ENCODE measurements at regions not wholly inside any gene's neighbourhood (a gene's known extent, or its start where the extent isn't known, plus 50 kb on each side); places are given as distances from the start of the nearest gene placed in this dataset.

DNA sequence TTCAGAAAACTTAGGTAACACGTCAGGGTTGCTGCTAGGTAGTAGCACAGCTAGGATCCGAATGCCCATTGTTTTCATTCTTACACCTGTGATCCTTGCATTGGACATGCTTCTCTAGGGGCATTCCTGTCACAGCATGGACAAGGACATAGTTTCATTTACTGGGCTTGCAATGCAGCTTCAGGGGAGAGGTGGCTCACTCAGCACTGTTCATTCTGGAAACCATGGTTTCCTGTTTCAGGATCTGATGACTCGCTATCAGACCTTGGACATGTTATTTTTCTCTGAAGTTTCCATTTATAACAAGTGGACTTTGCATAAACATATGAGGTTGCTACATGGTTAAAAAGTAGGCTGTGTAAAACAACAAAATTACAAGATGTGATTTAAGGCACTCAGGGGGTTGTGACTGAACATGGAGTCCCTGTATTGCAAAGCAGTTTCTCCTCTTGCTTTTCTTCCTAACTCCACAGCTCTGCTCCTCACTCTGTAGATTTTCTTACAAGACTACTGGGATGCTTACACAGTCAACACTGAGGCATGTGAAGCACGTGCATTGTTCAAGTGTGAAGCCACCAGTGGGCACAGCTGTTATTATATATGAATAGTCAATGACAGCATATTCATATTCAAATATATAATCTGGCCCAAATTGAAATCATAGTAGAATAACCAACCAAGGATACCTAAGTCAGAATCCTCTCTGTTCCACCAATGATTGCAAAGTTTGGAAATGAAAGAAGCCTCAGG, 66.1 kb upstream of the STK32A start:
- ATAC-seq, result peak; percentile 86
- no peak for TF ChIP-seq TCF4 (CRISPR knock-in tag; IDR thresholded peaks at IDR 0.05; ENCODE audit: borderline replicate concordance)
- no peak for TF ChIP-seq PPARA (CRISPR knock-in tag; IDR thresholded peaks at IDR 0.05; ENCODE audit: borderline replicate concordance)
- TF ChIP-seq ZNF70 (CRISPR knock-in tag; IDR thresholded peaks at IDR 0.05), result no peak
- no peak for TF ChIP-seq ZFP3 (CRISPR knock-in tag; IDR thresholded peaks at IDR 0.05)
- TF ChIP-seq TOX (CRISPR knock-in tag; IDR thresholded peaks at IDR 0.05; ENCODE audit: borderline replicate concordance), result no peak
- TF ChIP-seq GLIS3 (CRISPR knock-in tag; IDR thresholded peaks at IDR 0.05), result no peak
- TF ChIP-seq SNAI2 (CRISPR knock-in tag; IDR thresholded peaks at IDR 0.05), result no peak
- TF ChIP-seq, protein P1, sequence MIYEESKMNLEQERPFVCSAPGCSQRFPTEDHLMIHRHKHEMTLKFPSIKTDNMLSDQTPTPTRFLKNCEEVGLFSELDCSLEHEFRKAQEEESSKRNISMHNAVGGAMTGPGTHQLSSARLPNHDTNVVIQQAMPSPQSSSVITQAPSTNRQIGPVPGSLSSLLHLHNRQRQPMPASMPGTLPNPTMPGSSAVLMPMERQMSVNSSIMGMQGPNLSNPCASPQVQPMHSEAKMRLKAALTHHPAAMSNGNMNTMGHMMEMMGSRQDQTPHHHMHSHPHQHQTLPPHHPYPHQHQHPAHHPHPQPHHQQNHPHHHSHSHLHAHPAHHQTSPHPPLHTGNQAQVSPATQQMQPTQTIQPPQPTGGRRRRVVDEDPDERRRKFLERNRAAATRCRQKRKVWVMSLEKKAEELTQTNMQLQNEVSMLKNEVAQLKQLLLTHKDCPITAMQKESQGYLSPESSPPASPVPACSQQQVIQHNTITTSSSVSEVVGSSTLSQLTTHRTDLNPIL (CRISPR knock-in tag; IDR thresholded peaks at IDR 0.05; ENCODE audit: low read depth), result no peak

DNA sequence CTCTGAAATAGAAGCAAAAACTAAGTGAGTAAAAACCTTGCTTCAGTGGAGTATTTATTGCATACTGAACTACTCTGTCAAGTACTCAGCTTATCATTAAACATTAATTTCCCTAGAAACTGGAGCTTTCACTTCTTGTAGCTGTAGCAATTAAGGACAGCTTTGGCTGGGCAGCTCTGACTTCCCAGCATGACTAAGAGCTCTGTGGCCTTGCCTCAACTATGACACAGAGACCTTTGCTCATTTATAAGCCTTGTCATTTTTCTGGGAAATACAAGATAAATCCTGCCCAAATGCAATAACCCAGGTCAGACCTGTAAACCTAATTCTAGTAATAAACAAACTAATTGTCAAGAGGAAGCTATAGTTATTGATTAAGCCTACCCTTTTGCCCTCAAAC, 65.4 kb upstream of the STK32A start:
- TF ChIP-seq ISL1 (CRISPR knock-in tag; IDR thresholded peaks at IDR 0.05) (peak; percentile 26; the same call in 1 of the 2 replicates), TCF4 (CRISPR knock-in tag; IDR thresholded peaks at IDR 0.05; ENCODE audit: borderline replicate concordance) (no peak), ZNF565 (CRISPR knock-in tag; conservative IDR thresholded peaks at IDR 0.05; ENCODE audit: low read depth) (no peak), ZNF70 (CRISPR knock-in tag; IDR thresholded peaks at IDR 0.05) (no peak)
- peak; percentile 68 for ATAC-seq

- ATAC-seq, result no peak
- TF ChIP-seq ESRRG (CRISPR knock-in tag; IDR thresholded peaks at IDR 0.05) (no peak), ZNF565 (CRISPR knock-in tag; conservative IDR thresholded peaks at IDR 0.05; ENCODE audit: low read depth) (no peak), TCF4 (CRISPR knock-in tag; IDR thresholded peaks at IDR 0.05; ENCODE audit: borderline replicate concordance) (no peak), BACH2 (CRISPR knock-in tag; IDR thresholded peaks at IDR 0.05; ENCODE audit: borderline replicate concordance) (no peak), ZFP30 (CRISPR knock-in tag; IDR thresholded peaks at IDR 0.05) (no peak), ISL1 (CRISPR knock-in tag; IDR thresholded peaks at IDR 0.05) (no peak), PPARA (CRISPR knock-in tag; IDR thresholded peaks at IDR 0.05; ENCODE audit: borderline replicate concordance) (no peak), ZFP3 (CRISPR knock-in tag; IDR thresholded peaks at IDR 0.05) (no peak), CSDC2 (CRISPR knock-in tag; IDR thresholded peaks at IDR 0.05) (no peak)
- TF ChIP-seq, protein P2, sequence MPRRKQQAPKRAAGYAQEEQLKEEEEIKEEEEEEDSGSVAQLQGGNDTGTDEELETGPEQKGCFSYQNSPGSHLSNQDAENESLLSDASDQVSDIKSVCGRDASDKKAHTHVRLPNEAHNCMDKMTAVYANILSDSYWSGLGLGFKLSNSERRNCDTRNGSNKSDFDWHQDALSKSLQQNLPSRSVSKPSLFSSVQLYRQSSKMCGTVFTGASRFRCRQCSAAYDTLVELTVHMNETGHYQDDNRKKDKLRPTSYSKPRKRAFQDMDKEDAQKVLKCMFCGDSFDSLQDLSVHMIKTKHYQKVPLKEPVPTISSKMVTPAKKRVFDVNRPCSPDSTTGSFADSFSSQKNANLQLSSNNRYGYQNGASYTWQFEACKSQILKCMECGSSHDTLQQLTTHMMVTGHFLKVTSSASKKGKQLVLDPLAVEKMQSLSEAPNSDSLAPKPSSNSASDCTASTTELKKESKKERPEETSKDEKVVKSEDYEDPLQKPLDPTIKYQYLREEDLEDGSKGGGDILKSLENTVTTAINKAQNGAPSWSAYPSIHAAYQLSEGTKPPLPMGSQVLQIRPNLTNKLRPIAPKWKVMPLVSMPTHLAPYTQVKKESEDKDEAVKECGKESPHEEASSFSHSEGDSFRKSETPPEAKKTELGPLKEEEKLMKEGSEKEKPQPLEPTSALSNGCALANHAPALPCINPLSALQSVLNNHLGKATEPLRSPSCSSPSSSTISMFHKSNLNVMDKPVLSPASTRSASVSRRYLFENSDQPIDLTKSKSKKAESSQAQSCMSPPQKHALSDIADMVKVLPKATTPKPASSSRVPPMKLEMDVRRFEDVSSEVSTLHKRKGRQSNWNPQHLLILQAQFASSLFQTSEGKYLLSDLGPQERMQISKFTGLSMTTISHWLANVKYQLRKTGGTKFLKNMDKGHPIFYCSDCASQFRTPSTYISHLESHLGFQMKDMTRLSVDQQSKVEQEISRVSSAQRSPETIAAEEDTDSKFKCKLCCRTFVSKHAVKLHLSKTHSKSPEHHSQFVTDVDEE (CRISPR knock-in tag; IDR thresholded peaks at IDR 0.05), result no peak
- TF ChIP-seq, protein P1 (CRISPR knock-in tag; IDR thresholded peaks at IDR 0.05; ENCODE audit: low read depth), result no peak
These were observed 64.9 kb upstream of the STK32A start for GRCh38 chr5:147169901-147170300.

DNA sequence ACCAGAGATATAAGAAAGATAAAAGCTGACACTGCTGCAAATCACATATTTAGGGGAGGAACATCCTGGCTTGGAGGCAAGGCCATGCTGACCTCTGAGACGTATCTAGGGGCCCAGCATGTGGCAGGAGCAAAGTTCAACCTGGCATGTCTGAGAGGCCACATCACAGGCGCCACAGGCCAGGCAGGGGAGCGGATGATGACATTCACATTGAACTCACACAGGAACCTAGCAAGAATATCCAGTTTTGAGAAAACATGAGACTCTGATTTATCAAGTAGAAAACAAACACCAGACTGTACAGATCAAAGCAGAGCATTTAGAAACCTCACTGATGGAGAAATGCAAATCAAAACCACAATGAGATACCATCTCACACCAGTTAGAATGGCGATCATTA, 64.2 kb upstream of the STK32A start:
- TF ChIP-seq ZNF8 (CRISPR knock-in tag; IDR thresholded peaks at IDR 0.05) (no peak), CSRNP3 (CRISPR knock-in tag; IDR thresholded peaks at IDR 0.05) (no peak), RARB (CRISPR knock-in tag; IDR thresholded peaks at IDR 0.05) (no peak), ZFP30 (CRISPR knock-in tag; IDR thresholded peaks at IDR 0.05) (no peak)
- ATAC-seq, result no peak

- ATAC-seq, result no peak
These were observed 60.1 kb upstream of the STK32A start for GRCh38 chr5:147174671-147175265.

More at GRCh38 chr5:147174671-147175265, 60.1 kb upstream of the STK32A start:
- TF ChIP-seq, protein P3, sequence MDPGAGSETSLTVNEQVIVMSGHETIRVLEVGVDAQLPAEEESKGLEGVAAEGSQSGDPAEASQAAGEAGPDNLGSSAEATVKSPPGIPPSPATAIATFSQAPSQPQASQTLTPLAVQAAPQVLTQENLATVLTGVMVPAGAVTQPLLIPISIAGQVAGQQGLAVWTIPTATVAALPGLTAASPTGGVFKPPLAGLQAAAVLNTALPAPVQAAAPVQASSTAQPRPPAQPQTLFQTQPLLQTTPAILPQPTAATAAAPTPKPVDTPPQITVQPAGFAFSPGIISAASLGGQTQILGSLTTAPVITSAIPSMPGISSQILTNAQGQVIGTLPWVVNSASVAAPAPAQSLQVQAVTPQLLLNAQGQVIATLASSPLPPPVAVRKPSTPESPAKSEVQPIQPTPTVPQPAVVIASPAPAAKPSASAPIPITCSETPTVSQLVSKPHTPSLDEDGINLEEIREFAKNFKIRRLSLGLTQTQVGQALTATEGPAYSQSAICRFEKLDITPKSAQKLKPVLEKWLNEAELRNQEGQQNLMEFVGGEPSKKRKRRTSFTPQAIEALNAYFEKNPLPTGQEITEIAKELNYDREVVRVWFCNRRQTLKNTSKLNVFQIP (CRISPR knock-in tag; IDR thresholded peaks at IDR 0.05; ENCODE audit: borderline replicate concordance, low read depth), result no peak
- TF ChIP-seq, protein P1 (CRISPR knock-in tag; IDR thresholded peaks at IDR 0.05; ENCODE audit: low read depth), result no peak
- TF ChIP-seq ZNF8 (CRISPR knock-in tag; IDR thresholded peaks at IDR 0.05), result no peak

Measured in SK-N-SH treated with all-trans-retinoic acid at 6 μM for 48 hours (cell line).